ENCODE measurements at regions not wholly inside any gene's neighbourhood (a gene's known extent, or its start where the extent isn't known, plus 50 kb on each side); places are given as distances from the start of the nearest gene placed in this dataset.

GRCh38 chr14:104350463-104351185, 212.2 kb downstream of the KIF26A start:
- TF ChIP-seq CTCF (IDR thresholded peaks at IDR 0.05; ENCODE audit: borderline replicate concordance, insufficient read depth, low read depth, low read length): no peak
- no peak overlapping the region for H3K4me3 ChIP-seq (ENCODE audit: low read depth, low read length)

GRCh38 chr14:104351849-104352492, 213.6 kb downstream of the KIF26A start:
- H3K4me3 ChIP-seq (ENCODE audit: low read depth, low read length): no peak overlapping the region
- TF ChIP-seq CTCF (IDR thresholded peaks at IDR 0.05; ENCODE audit: borderline replicate concordance, insufficient read depth, low read depth, low read length): no peak

DNA sequence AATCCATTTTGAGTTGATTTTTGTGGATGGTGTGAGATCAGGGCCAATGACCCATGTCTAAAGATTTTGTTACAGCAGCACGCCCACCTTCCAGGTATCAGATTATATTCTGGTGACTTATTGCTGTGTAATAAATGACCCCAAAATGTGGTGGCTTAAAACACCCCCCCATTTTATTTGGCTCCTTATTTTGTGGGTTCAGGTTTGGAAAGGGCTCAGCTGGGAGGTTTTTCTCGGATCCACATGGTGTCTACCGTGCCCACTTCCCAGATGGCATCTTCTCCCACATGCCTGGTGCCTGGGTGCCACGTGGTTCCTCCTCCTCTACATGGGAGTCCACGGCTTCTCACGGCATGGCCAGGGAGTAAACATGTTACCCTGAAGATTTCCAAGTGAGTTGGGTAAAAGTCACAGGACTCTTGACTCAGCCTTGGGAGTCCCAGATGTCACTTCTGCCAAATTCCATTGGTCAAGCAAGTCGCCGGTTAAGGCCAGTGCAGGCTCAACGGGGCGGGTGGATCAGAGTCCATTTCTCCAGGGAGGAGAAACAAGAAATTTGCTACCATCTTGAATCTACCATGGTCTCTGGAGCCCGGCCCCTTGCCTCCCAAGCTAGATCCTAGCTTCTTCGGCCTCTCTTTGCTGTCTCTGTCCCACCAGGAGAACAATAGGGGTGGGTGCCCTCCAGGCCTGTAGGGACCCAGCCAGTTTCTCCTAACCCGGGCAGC, 214.3 kb downstream of the KIF26A start:
- no peak overlapping the region for H3K4me3 ChIP-seq (ENCODE audit: low read depth, low read length)
- no peak for TF ChIP-seq CTCF (IDR thresholded peaks at IDR 0.05; ENCODE audit: borderline replicate concordance, insufficient read depth, low read depth, low read length)

GRCh38 chr14:104353221-104353920, 215.0 kb downstream of the KIF26A start:
- no peak for TF ChIP-seq CTCF (IDR thresholded peaks at IDR 0.05; ENCODE audit: borderline replicate concordance, insufficient read depth, low read depth, low read length)
- no peak overlapping the region for H3K4me3 ChIP-seq (ENCODE audit: low read depth, low read length)

GRCh38 chr14:104353921-104354701, 215.7 kb downstream of the KIF26A start:
- TF ChIP-seq CTCF (IDR thresholded peaks at IDR 0.05; ENCODE audit: borderline replicate concordance, insufficient read depth, low read depth, low read length): no peak
- no peak overlapping the region for H3K4me3 ChIP-seq (ENCODE audit: low read depth, low read length)

Data from GM12875 (cell line).